HG03571 (cell line): ENCODE measurements at regions not wholly inside any gene's neighbourhood (a gene's known extent, or its start where the extent isn't known, plus 50 kb on each side); places are given as distances from the start of the nearest gene placed in this dataset.
"Not testable (repeated sequence)": the region's sequence is repeated elsewhere in the genome, so short reads cannot be mapped to it uniquely, and the experiment has no call there.

Experiments used
- ATAC-seq: cut with Tn5 transposase; IDR thresholded peaks from one replicate; pipeline ENCODE4 v1.9.1; 2021; ENCODE audit not compliant: unreplicated experiment

DNA sequence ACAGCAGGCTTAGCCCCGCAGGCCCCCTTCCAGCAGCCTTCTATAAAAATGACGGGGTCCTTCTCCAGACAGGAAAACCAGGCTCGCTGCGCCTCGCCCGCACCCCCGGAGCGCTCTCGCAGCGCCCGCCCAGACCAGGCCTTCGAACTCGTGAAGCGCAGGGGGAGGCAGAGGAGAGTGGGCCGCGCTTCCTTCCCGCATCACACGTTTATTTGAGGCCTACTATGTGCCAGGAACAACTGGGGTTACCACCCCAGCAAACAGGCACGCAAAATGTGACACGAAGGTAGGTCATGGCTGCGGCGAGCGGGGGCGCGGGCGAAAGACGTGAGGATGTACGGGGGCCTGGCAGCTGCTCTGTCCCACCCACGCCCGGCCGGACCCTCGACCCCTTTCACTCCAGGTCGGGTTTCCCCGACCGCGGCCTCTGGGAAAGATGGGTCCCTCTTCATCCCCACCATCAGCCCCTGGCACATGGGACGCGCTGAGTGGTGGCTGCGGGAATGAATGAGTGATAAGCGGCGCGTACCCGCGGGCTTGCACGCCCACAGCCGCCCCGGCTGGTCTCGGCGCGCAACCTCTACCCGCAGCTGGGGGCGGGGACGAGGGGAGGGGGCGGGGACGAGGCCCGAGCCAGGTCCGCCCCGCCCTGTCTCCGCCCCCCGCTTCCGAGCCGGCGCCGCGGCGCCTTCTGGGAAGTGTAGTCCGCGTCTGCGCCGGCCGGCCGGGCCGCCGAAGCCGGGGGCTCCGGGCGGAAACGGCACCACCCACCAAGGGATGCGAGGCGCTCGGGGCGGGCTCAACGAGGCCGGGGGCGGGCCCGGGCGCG, 59.1 kb downstream of the ZNF467 start:
- ATAC-seq, result peak; percentile 95

DNA sequence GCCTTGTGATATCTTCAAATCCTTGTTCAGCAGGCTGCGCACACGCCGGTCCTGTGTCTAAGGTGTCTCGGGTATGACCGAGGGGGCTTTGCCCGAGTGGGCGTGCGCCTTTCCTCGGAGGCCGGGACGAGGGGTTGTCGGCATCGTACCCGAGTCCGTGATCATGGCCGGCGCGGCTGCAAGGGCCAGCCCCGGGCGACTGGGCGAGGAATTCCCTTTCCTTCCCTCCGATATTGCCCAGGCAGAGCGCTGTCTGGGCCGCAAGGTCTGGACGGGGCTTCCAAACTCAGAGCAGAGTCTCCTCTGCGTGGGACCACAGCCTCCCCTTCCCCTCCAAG, 59.7 kb downstream of the ZNF467 start:
- ATAC-seq, result no peak

- no peak for ATAC-seq
Observed at GRCh38 chr7:149713061-149713730, 60.2 kb downstream of the ZNF467 start.

DNA sequence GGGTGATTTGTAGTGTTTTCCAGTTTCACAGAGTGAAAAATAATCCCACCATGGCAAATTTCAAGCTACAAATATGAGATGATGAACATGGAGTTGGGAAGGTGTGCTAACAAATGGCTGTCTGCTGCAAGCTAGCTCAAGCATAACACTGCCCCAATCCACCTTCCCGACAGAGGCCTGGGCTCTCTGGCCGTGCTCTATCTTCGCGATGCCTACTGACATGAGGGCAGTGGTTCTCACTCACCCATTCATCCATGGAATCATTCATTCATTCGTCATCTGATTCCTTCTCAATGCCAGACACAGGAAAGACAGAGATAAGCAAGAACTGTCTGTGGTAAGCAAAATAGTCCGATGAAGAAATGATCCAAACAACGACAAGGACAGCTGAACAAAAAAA, 65.4 kb downstream of the ZNF467 start:
- ATAC-seq, result no peak

DNA sequence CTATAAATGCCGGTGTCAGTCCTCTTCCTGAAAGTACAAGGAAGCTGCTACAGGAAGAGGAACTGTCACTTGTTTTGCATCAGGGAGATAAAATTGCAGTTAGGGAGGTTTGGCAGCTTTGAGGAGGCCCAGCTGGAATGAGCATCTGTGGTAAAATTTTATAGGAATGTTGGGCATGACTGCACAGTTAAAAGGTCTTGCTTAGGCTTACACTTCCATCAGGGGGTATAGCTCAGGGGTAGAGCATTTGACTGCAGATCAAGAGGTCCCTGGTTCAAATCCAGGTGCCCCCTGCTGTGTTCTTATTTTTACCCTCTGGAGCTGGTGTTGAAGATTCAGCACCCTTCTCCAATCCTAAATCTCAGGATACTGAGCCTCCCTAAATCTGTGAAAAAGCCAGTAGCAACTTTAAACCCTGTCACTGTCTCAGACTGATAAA, 65.9 kb downstream of the ZNF467 start:
- no peak for ATAC-seq

- ATAC-seq, result no peak
Observed at GRCh38 chr7:149706398-149706797, 67.0 kb downstream of the ZNF467 start.

- no peak for ATAC-seq
Observed at GRCh38 chr7:149704507-149704906, 68.9 kb downstream of the ZNF467 start.

GRCh38 chr7:149703044-149703650, 70.2 kb downstream of the ZNF467 start:
- ATAC-seq, result no peak

DNA sequence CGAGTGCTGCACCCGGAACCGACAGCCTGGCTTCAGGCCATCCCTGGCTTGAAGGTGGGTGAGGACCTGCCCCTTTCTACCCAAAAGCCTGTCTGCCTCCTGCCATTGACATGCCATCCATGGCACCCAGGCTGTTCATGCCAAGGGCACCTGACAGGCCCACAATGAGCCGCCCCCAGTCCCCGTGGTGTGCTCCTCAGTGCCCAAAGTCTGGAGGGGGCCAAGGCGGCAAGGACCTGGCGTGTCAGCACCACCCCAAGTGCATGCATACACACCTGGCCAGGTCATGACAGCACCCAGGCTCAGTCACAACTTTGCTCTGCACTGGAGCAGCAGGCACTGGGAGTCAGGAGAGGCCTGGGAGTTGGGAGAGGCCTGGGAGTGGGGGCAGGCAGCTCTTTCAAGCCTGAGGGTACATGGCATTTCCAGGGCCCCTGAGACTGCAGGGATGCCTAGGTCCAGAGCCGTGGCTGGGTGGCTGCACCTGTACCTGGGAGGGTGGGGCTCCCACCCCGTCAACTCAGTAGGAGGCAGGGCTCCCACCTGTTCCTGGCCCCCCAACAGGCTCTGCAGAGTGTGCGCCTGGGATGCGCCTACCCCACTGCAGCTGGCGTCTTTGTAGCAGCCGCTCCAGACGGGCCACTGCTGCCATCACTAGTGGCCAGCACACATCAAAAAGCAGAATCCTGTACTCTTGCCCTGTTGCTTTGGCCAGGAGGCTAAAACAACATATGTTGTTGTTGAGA, 71.7 kb downstream of the ZNF467 start:
- no peak for ATAC-seq

DNA sequence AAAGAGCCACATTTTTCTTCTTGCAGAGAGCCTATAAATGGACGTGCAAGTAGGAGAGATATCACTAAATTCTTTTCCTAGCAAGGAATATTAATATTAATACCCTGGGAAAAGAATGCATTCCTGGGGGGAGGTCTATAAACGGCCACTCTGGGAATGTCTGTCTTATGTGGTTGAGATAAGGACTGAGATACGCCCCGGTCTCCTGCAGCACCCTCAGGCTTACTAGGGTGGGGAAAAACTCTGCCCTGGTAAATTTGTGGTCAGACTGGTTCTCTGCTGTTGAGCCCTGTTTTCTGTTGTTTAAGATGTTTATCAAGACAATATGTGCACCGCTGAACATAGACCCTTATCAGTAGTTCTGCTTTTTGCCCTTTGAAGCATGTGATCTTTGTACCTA, 75.6 kb downstream of the ZNF467 start:
- ATAC-seq, result not testable (repeated sequence)

GRCh38 chr7:149696280-149696679, 77.1 kb downstream of the ZNF467 start:
- ATAC-seq, result no peak

DNA sequence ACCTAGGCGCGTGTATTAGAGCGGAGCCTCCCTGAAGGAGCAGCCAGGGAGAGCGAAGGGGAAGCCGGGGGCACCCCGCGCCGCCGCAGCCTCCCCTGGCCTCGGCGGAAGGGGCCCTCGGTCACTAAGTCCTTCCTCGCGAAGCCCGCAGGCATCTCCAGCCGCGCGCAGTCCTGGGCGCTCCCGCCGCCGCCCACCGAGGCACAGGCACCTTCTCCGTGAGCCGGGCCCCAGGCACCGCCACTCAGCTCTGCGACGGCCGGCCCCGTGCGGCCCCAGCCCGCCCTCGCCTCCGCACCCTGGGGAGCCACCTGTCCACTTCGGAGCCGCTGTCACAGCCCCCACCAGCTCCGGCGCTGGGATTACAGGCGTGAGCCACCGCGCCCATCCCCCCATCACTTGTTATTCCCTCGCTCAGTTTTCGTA, 80.8 kb downstream of the ZNF467 start:
- no peak for ATAC-seq

- ATAC-seq, result no peak
Observed at GRCh38 chr7:149692056-149692455, 81.3 kb downstream of the ZNF467 start.

- ATAC-seq, result no peak
Observed at GRCh38 chr7:149690688-149691446, 82.5 kb downstream of the ZNF467 start.

GRCh38 chr7:149689291-149689721, 84.1 kb downstream of the ZNF467 start:
- ATAC-seq, result no peak

DNA sequence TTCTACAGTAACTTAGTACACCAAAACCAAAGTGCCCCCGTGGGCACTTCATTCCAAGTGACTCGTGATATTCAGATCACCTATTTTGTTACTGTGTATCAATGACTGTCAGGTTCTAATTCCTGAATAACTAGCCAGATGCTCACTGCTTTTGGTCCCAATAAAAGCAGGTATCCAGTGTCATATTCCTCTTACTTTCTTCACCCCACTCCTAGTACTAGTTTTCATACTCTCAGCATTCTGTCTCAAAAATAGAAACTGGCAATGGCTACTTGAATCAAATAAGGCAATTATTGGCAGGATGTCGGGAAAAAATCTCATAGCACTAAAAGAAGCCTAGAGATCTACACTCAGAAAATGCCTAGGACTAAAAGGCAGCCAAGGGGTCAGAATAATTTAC, 84.6 kb downstream of the ZNF467 start:
- ATAC-seq, result no peak

- ATAC-seq, result not testable (repeated sequence)
Observed at GRCh38 chr7:149687820-149688219, 85.6 kb downstream of the ZNF467 start.

GRCh38 chr7:149686449-149686848, 86.9 kb downstream of the ZNF467 start:
- ATAC-seq, result no peak

- ATAC-seq, result no peak
Observed at GRCh38 chr7:149686011-149686410, 87.4 kb downstream of the ZNF467 start.

- no peak for ATAC-seq
Observed at GRCh38 chr7:149685455-149685854, 87.9 kb downstream of the ZNF467 start.

DNA sequence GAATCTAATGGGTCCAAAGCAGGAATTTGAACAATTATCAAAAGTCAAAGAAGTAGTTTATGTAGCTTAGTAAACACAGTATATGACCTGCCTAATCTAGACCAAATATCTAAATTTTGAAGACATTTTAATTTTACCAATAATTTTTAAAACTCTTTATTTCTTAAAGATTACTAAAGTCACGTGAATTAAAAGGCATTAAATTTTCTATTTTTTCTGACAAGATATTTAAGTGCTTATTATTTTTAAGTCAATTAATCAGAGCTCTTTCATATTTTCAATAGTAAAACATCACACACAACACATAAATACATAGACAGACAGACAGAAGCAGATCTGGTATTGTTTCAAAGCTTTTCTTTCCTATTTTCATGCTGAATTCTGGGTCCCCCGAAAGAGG, 89.5 kb downstream of the ZNF467 start:
- no peak for ATAC-seq
